ENCODE measurements at regions not wholly inside any gene's neighbourhood (a gene's known extent, or its start where the extent isn't known, plus 50 kb on each side); places are given as distances from the start of the nearest gene placed in this dataset.

DNA sequence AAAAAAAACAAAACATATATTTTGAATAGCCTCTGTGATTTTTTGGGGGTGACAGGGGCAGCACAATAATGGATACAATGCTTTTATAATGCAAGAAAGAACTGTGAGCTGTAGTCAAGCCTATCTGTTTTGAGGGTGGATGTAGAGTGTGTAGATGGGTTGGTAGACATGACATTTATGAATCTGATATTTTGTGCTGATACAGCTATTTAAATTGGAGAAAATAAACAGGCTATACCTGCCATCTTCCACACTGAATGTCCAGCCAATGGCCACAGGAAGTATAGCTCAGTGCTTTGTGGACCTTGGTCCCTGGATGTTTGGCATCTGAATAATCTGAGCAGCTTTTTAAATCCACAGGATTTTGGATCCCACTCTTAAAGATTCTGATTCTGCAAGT, 175.0 kb downstream of the NEDD1 start:
- no peak for DNase-seq (ENCODE audit: low read depth in 4 of 4, low spot score in 2 of 4)

DNA sequence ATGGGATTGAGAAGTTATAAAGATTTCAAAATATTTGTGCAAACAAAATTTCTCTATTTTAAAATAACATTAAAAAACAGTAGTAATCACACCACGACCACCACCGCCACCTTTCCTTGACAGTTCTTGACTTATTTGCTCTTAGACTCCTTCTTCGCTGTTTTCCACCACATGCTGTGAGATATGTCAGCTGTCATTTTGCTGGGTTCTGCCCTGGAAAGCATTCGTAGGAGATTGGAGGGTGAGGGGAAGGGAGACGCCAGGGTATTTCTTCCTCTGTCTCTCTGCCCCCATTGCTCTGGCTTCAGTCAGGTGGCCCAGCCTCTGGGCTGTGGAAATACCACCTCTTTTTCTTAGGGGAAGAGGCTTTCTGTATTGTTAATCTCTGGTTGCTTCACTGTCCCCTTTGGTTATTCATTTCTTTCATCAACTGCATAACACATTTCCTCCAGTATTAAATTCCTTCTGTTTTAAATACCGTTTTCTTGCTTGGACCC, 186.2 kb downstream of the NEDD1 start:
- DNase-seq (ENCODE audit: low read depth in 4 of 4, low spot score in 2 of 4), result no peak

- DNase-seq (ENCODE audit: low read depth in 4 of 4, low spot score in 2 of 4), result no peak
Observed at GRCh38 chr12:97097734-97098133, 190.7 kb downstream of the NEDD1 start.

- DNase-seq (ENCODE audit: low read depth in 4 of 4, low spot score in 2 of 4), result no peak
Observed at GRCh38 chr12:97109441-97109840, 202.4 kb downstream of the NEDD1 start.

- DNase-seq (ENCODE audit: low read depth in 4 of 4, low spot score in 2 of 4), result peak in 1 of 4 donors; percentile 16
Observed at GRCh38 chr12:97112136-97112535, 205.1 kb downstream of the NEDD1 start.

GRCh38 chr12:97118796-97119375, 211.8 kb downstream of the NEDD1 start:
- no peak for DNase-seq (ENCODE audit: low read depth in 4 of 4, low spot score in 2 of 4)

GRCh38 chr12:97127061-97127460, 220.0 kb downstream of the NEDD1 start:
- DNase-seq (ENCODE audit: low read depth in 4 of 4, low spot score in 2 of 4), result no peak

DNA sequence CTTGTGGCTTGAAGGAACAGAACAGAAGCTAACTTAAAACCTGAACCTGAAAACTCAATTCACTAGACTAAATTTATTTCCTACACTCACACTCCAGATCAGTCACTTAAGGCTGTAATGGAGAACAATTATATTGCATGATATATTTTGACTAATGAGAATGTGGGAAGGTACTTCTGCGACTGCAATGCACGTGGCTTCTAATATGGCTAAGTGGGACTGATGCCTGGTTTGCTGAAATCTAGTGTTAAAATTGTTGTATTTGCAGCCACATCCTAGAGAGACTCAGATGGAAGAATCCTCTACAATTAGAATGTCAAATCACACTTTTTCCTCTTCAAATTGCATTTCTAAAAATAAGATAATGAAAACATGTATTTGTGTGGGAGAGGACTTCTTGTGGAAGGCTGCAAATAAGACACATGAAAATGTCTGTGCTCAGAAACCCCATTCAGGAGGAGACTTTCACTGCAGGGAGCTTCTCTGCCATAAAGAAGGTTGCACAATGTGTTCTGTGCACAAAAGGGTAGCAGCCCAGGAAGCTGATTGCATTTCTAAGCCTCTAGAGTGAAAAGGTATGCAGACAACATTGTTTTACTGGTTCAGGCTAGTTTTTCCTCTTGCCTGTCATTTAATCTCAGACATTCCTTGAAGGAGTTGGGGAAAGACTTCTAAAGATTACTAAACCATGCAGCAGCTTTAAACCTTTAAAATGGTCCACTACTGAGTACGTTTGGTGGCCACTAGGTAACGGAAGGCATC, 224.3 kb downstream of the NEDD1 start:
- DNase-seq (ENCODE audit: low read depth in 4 of 4, low spot score in 2 of 4), result no peak

GRCh38 chr12:97132270-97132669, 225.2 kb downstream of the NEDD1 start:
- no peak for DNase-seq (ENCODE audit: low read depth in 4 of 4, low spot score in 2 of 4)

DNA sequence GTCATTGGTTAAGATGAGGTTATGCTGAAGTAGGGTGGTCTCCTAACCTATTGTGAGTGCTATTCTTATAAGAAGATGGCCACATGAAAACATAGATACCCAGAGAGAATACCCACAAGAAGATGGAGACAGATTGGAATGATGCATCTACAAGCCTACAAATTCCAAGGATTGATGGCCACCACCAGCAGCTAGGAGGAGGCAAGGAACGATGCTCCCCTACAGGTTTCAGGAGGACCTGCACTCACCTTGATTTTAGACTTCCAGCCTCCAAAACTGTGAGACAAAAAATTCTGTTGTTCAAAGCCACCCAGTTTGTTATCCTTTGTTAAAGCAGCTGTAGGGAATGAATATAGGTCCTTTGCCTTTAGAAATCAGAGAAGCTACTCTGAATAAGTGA, 227.4 kb downstream of the NEDD1 start:
- DNase-seq (ENCODE audit: low read depth in 4 of 4, low spot score in 2 of 4), result no peak

- DNase-seq (ENCODE audit: low read depth in 4 of 4, low spot score in 2 of 4), result no peak
Observed at GRCh38 chr12:97140355-97140754, 233.3 kb downstream of the NEDD1 start.

DNA sequence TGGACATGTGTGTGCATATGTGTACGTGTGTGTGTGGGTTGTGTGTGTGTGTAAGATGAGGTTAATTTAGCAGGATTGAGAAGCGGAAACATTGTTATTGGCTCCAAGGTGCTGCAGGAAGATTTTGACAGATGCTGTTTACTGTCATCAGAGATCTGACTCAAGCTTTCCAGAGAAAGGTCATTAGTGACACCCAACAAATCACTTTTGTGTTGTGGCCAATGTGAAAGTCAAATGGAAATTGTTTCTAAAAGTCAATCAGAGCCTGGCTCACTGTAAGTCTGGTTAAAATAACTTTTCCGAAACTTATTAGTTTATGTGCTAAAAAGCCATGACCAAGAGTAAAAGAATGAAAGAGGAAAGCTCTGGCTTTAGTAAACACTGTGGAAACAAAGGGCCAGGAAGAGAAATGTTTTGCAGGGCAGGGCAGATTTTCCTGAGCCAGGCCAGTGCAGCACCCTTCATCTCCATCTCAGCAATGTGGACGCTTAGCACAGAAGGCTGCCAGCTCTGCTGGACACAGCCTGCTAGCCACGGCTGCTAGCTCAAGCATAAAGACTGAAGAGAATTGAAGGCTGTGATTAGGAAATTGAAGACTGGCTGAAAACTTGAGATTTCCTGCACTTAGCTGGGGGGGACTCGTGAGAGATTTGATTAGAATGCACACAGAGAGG, 235.8 kb downstream of the NEDD1 start:
- no peak for DNase-seq (ENCODE audit: low read depth in 4 of 4, low spot score in 2 of 4)

- DNase-seq (ENCODE audit: low read depth in 4 of 4, low spot score in 2 of 4), result peak in 1 of 4 donors; percentile 35
Observed at GRCh38 chr12:97148941-97149559, 242.0 kb downstream of the NEDD1 start.

- no peak for DNase-seq (ENCODE audit: low read depth in 4 of 4, low spot score in 2 of 4)
Observed at GRCh38 chr12:97151481-97151880, 244.4 kb downstream of the NEDD1 start.

- peak in 3 of 4 donors; percentile 24 to 69 (median 50) for DNase-seq (ENCODE audit: low read depth in 4 of 4, low spot score in 2 of 4)
Observed at GRCh38 chr12:97159377-97159776, 252.3 kb downstream of the NEDD1 start.

- DNase-seq (ENCODE audit: low read depth in 4 of 4, low spot score in 2 of 4), result no peak
Observed at GRCh38 chr12:97160277-97160676, 253.2 kb downstream of the NEDD1 start.

DNA sequence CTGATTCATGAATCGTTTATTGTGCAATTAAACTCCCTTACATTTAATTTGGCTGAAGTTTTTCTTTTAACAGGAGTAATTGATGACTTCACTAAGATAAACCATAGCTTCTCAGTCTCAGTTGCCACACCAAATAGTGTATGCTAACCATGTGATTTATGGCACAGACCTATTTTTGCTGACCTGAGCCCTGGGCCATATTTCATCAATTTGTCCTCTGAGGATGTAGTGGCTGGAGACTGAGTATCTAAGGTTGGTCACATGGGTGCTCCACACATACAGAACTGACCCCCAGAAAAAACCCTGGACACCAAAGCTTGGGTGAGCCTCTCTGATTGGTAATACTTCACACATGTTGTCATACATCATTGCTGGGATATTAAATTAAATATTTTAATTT, 255.1 kb downstream of the NEDD1 start:
- DNase-seq (ENCODE audit: low read depth in 4 of 4, low spot score in 2 of 4), result no peak

- DNase-seq (ENCODE audit: low read depth in 4 of 4, low spot score in 2 of 4), result no peak
Observed at GRCh38 chr12:97164936-97165335, 257.9 kb downstream of the NEDD1 start.

- DNase-seq (ENCODE audit: low read depth in 4 of 4, low spot score in 2 of 4), result no peak
Observed at GRCh38 chr12:97167598-97167997, 260.5 kb downstream of the NEDD1 start.

DNA sequence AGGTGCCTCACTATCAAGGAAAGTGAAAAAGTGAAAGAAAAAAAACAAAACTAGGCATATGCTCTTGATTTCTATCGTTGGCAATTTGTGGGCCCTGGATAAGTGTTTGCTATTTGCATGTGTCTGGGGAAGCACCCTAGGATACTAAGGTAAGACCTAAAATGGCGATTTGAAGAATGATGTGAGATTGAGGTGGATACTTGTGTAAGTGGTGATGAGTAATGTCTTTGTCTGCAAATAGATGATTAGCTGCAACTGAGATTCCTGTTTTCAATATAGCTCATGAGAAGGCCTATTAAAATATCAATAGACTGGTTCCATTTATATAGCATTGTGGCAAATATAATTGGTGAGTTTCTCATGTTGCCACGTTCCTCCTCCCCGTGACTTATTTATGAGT, 261.7 kb downstream of the NEDD1 start:
- no peak for DNase-seq (ENCODE audit: low read depth in 4 of 4, low spot score in 2 of 4)

DNA sequence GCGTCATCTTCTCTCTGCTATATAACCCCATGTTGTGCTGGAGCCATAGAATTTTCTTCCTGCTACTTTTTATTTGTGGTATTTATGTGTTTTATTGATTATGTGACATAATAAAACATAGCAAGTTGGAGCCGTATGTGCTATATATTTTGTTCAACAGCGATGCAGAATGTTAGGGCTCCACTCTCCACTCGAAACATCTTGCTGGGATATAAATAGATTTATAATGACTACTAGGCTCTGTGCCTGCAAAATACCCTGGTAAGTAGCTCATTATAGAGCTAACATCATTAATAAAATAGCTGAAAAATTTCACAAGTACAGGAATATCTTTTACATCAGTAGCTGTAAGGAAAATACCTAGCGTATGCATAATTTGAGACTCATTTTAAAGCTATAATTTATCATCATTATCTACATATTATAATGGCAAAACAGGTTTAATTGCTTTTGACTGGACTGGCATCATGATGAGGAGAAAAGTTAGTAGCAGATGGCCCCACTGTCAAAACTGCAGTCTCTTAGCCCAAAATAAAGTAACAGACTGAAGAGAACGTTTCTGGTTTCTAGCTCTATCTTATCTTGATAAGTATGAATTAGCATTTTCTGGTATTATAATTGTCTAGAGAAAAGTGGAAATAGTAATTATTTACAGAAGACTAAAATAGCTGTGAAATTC, 263.0 kb downstream of the NEDD1 start:
- no peak for DNase-seq (ENCODE audit: low read depth in 4 of 4, low spot score in 2 of 4)
